Suprapubic skin (tissue), 4 donors: ENCODE measurements at regions not wholly inside any gene's neighbourhood (a gene's known extent, or its start where the extent isn't known, plus 50 kb on each side); places are given as distances from the start of the nearest gene placed in this dataset.

Source experiments
- POLR2A ChIP-seq, 2 donors: fragments of 450-650 bp; IDR thresholded peaks; one replicate each; pipeline ENCODE4 v1.6.1; 2017; ENCODE audit warnings: antibody characterized with exemption in 2 of 2, mild to moderate bottlenecking in 2 of 2, moderate library complexity in 2 of 2
- POLR2AphosphoS5 ChIP-seq, 3 donors: sonication (generic); formaldehyde crosslinking; IDR thresholded peaks; one replicate each; pipeline ENCODE4 v1.6.1; 2017; ENCODE audit warnings: antibody characterized with exemption in 3 of 3
- TF ChIP-seq, protein P1 (sequence below), 2 donors: fragments of 200-600 bp in 1 of 2; fragments of 450-650 bp in 1 of 2; sonication (generic) in 1 of 2; IDR thresholded peaks; one replicate each; pipeline ENCODE4 v1.5.1; 2016 to 2019; ENCODE audit warnings: antibody characterized with exemption in 2 of 2, mild to moderate bottlenecking in 1 of 2, moderate library complexity in 1 of 2

DNA sequence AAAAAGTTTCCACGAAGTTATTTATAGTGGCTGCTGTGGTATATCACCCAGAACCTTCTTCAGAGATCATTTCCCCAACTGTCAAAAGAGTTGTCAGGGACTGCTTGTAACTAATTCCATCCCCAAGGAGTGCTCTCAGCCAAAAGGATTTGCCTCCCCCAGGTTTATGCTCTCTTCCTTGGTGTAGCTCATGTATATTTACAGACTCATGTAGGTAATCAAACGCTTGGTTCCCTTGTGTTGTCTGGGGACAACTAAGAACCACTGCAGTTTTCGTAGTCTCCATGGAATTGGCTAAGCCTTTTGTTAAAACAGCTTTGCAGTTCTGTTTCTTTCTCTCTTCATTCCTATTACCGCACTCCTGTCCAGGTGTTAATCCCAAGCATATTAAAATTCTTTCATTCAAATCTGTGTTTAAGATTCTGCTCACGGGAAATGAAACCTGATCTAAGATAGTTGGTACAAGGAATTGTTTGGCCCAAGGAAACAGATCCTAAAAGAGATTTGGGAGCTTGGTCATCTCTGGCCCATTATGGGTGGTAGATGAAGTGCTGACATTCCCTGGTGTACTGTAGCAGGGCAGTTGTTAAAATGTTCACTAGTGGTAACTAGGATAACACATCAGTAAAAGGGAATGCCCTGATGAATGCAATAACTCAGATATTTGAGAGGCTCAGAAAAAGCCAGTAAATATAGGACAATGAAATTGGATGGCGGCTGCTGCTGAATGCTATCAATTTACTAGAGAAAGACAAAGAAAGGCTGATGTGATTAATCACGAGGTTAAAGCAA is 361.3 kb upstream of the GBE1 start:
- no peak for TF ChIP-seq POLR2A (IDR thresholded peaks at IDR 0.05)
- TF ChIP-seq POLR2AphosphoS5 (IDR thresholded peaks at IDR 0.05): no peak
- TF ChIP-seq, protein P1, sequence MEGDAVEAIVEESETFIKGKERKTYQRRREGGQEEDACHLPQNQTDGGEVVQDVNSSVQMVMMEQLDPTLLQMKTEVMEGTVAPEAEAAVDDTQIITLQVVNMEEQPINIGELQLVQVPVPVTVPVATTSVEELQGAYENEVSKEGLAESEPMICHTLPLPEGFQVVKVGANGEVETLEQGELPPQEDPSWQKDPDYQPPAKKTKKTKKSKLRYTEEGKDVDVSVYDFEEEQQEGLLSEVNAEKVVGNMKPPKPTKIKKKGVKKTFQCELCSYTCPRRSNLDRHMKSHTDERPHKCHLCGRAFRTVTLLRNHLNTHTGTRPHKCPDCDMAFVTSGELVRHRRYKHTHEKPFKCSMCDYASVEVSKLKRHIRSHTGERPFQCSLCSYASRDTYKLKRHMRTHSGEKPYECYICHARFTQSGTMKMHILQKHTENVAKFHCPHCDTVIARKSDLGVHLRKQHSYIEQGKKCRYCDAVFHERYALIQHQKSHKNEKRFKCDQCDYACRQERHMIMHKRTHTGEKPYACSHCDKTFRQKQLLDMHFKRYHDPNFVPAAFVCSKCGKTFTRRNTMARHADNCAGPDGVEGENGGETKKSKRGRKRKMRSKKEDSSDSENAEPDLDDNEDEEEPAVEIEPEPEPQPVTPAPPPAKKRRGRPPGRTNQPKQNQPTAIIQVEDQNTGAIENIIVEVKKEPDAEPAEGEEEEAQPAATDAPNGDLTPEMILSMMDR (IDR thresholded peaks at IDR 0.05): no peak
